Daoy (cell line): ENCODE measurements at regions not wholly inside any gene's neighbourhood (a gene's known extent, or its start where the extent isn't known, plus 50 kb on each side); places are given as distances from the start of the nearest gene placed in this dataset.

Experiments
- DNase-seq: peaks from one replicate; pipeline ENCODE4 v3.0.0-alpha.2; 2015; ENCODE audit warnings: low read depth

DNA sequence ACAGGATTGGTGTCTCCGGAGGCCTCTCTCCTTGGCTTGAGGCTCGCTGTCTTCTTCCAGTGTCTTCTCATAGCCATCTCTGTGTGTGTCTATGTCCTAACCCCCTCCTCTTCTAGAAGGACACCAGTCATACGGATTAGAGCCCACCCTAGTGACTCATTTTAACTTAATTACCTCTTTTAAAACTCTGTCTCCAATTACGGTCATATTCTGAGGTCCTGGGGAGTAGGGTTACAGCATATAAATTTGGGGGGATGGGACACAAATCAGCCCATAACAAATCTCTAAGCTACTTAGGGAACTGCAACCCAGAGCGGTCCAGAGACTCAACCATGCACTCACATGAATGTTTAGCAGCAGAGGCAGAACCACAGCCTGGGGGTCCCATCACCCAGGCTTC lies 56.1 kb upstream of the SASH1 start:
- no peak for DNase-seq

DNA sequence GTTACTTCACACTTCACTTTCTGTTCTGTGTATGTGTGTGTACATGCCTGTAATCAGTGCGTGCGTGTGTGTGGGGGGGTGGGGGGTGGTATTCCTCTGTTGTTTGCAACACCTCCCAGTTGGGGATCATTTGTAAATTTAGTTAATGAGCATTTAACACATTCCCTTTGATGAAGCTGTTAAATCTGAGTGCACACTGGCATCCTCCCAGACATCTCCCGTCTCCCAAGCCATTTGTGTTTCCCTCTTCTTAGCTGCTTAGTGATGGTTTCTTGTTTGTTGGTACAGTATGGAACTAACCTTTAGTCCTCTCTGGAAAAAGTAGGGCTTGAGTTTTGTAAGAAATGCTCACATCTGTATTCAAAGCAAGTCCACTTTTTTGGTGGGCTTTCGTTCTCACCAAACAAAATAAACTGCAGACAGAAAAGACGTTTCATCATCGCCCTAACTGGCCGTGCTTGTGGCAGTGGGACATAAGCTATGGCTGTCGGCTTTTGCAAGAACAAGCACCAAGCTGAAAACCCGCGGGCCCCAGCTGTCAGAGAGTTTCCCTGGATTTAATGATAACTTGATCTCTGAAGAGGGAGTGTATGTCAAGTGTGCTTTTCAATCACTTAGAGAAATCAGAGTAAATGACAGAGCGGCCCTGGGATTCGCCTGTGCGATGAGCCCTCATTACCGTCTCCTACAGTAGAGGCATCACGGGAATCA lies 54.9 kb upstream of the SASH1 start:
- no peak for DNase-seq

DNA sequence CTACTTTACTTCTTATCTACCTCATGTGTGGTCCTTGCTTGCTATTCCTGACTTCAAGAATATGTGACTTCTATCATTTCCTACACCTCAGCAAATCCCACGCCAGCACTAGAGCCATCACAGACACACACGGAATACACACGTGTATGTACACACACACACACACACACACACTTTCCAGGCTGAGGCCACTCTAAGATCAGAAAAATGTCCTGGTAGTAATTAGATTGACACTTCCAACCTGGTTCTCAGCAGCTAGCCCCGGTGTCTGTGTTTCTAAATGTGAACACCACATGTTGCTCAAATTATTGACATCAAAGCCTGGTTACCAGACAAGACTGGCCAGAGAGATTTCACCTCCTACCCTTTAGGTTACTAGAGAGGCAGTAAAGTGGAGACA lies 54.1 kb upstream of the SASH1 start:
- DNase-seq = no peak

- no peak for DNase-seq
These were observed 53.5 kb upstream of the SASH1 start for GRCh38 chr6:148289153-148289552.

DNA sequence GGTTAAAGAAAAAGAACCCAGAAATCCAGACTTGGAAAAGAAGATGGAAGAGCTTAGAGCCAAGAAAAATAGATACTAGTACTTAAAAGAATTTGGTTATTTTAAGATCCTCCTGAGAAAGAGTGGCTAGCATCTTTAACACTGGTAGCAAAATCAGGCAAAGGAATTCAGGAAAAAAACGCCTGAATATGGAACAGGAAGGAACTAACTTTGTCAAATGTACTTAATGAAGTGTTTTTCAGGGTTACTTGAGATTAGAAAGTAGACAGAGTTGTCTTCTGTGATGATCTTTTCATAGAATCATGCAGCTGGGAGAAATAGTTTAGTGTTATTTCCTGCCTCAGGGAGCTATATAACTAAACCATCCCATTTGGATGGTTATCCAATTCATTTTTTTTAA lies 50.8 kb upstream of the SASH1 start:
- no peak for DNase-seq
